Upper lobe of right lung (tissue), 1 donor: ENCODE measurements at regions not wholly inside any gene's neighbourhood (a gene's known extent, or its start where the extent isn't known, plus 50 kb on each side); places are given as distances from the start of the nearest gene placed in this dataset.
A peak's percentile ranks its signal among the peaks of the same experiment; 100 is the strongest.
"Not testable (repeated sequence)": the region's sequence is repeated elsewhere in the genome, so short reads cannot be mapped to it uniquely, and the experiment has no call there.

Experiments used
- ATAC-seq: fragments of 200-7000 bp; cut with Tn5 transposase; one replicate; pipeline ENCODE4 v1.9.1; 2020; ENCODE audit warnings: mild to moderate bottlenecking, moderate library complexity
- DNase-seq: peaks from one replicate; pipeline ENCODE4 v3.0.0-alpha.2; 2020
- H3K27ac ChIP-seq: fragments of 200-600 bp; one replicate; pipeline ENCODE4 v1.8.0; 2022
- H3K27me3 ChIP-seq: fragments of 200-600 bp; one replicate; pipeline ENCODE4 v1.8.0; 2022; ENCODE audit warnings: mild to moderate bottlenecking
- H3K36me3 ChIP-seq: fragments of 200-600 bp; one replicate; pipeline ENCODE4 v1.8.0; 2022
- H3K4me1 ChIP-seq: fragments of 200-600 bp; one replicate; pipeline ENCODE4 v1.8.0; 2022
- H3K4me3 ChIP-seq: fragments of 200-600 bp; one replicate; pipeline ENCODE4 v1.8.0; 2022; ENCODE audit warnings: mild to moderate bottlenecking
- H3K9me3 ChIP-seq: fragments of 200-600 bp; one replicate; pipeline ENCODE4 v1.8.0; 2022
- intact Hi-C: fragments of 100-400 bp; cut with DNase I; formaldehyde crosslinking; loops from one replicate; pipeline ENCODE4 v1.11.0; 2022
- TF ChIP-seq, protein P1 (sequence below): fragments of 200-600 bp; IDR thresholded peaks from one replicate; pipeline ENCODE4 v1.8.0; 2022; ENCODE audit warnings: antibody characterized with exemption
- donor health status: DM: no; HTN: yes; CAD: no; lungs with severe emphysema.

DNA sequence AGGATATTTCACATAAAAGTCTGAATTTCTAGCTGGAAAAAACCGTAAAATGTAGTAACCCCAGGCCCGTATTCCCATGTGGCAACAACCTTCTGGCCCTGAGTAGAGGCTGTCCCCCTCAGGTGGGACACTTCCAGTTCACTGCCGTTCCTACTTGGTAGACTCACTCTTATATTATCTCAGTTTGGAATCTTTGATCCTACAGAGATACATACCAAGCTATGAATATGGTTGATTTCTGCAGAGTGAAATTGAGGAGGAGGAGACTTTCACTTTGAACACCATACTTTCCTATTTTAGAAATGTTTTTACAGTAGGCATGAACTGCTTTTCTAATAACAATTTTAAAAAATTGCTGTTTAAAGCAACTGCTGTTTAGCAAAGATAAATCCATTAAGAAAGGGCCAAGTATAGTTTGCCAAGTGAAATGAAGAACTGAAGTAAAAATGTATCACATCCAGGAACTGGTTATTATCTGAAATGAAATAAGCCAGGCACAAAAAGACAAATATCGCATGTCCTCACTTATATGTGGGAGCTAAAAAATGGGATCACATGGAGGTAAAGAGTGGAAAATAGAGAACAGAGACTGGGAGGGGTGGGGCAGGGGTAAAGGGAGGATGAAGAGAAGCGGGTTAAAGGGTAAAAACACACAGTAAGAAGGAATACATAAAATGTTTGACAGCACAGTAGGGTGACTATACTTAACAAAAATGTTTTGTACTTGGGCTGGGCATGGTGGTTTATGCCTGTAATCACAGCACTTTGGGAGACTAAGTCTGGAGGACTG is 92.8 kb upstream of the METAP2 start:
- no peak overlapping the region for H3K4me3 ChIP-seq
- no peak for ATAC-seq
- TF ChIP-seq, protein P1, sequence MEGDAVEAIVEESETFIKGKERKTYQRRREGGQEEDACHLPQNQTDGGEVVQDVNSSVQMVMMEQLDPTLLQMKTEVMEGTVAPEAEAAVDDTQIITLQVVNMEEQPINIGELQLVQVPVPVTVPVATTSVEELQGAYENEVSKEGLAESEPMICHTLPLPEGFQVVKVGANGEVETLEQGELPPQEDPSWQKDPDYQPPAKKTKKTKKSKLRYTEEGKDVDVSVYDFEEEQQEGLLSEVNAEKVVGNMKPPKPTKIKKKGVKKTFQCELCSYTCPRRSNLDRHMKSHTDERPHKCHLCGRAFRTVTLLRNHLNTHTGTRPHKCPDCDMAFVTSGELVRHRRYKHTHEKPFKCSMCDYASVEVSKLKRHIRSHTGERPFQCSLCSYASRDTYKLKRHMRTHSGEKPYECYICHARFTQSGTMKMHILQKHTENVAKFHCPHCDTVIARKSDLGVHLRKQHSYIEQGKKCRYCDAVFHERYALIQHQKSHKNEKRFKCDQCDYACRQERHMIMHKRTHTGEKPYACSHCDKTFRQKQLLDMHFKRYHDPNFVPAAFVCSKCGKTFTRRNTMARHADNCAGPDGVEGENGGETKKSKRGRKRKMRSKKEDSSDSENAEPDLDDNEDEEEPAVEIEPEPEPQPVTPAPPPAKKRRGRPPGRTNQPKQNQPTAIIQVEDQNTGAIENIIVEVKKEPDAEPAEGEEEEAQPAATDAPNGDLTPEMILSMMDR, result no peak
- no peaks in the 10 kb centered on the region for H3K9me3 ChIP-seq
- H3K27ac ChIP-seq, result no peak overlapping the region
- H3K27me3 ChIP-seq, result no peaks in the 10 kb centered on the region
- intact Hi-C loops, result no loop called here
- H3K4me1 ChIP-seq, result no peaks in the 10 kb centered on the region
- no peaks in the 10 kb centered on the region for H3K36me3 ChIP-seq
- DNase-seq, result no peak

DNA sequence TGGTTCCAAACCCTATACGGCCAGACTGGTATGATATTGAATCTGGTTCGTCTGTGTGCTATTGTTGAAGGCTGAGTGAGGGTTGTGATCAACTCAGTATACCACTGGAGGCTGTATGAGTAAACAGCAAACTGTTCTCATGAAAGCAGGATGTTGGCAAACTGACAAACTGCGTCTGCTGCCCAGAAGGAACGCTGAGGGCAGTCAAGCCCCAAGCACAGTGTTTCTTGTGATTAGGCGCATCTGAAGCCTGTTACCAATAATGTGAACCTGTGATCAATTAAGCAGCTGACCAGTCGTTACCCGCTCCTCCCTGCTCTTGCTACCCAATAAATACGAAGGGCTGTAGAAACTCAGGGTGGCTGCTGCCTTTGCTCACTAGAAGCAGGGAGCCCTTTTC is 90.0 kb upstream of the METAP2 start:
- DNase-seq, intact Hi-C loops, H3K27me3 ChIP-seq, H3K36me3 ChIP-seq, H3K4me1 ChIP-seq, H3K9me3 ChIP-seq, ATAC-seq: not testable (repeated sequence)
- TF ChIP-seq, protein P1, result peak; percentile 11
- peak overlapping the region; percentile 65 for H3K27ac ChIP-seq
- peak overlapping the region; percentile 21 for H3K4me3 ChIP-seq

DNA sequence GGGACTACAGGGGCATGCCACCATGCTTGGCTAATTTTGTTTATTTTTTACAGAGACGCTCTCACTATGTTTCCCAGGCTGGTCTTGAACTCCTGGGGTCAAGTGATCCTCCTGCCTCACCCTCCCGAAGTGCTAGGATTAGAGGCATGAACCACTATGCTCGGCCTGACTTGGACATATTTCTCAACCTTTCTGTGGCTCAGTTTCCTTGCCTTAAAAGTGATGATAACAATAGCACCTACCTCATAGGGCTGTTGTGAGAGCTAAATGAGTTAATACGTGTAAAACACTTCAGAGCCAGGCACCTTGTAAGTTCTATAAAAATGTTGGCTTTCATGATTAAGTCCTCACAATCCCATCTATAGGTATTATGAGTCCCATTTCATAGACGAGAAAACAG is 89.2 kb upstream of the METAP2 start:
- intact Hi-C loops, result no loop called here
- H3K36me3 ChIP-seq, result no peaks in the 10 kb centered on the region
- H3K27me3 ChIP-seq, result no peaks in the 10 kb centered on the region
- no peaks in the 10 kb centered on the region for H3K4me1 ChIP-seq
- ATAC-seq (no peak), DNase-seq (no peak)
- H3K9me3 ChIP-seq, result no peaks in the 10 kb centered on the region
- TF ChIP-seq, protein P1, result no peak
- H3K27ac ChIP-seq, result no peak overlapping the region
- no peak overlapping the region for H3K4me3 ChIP-seq

DNA sequence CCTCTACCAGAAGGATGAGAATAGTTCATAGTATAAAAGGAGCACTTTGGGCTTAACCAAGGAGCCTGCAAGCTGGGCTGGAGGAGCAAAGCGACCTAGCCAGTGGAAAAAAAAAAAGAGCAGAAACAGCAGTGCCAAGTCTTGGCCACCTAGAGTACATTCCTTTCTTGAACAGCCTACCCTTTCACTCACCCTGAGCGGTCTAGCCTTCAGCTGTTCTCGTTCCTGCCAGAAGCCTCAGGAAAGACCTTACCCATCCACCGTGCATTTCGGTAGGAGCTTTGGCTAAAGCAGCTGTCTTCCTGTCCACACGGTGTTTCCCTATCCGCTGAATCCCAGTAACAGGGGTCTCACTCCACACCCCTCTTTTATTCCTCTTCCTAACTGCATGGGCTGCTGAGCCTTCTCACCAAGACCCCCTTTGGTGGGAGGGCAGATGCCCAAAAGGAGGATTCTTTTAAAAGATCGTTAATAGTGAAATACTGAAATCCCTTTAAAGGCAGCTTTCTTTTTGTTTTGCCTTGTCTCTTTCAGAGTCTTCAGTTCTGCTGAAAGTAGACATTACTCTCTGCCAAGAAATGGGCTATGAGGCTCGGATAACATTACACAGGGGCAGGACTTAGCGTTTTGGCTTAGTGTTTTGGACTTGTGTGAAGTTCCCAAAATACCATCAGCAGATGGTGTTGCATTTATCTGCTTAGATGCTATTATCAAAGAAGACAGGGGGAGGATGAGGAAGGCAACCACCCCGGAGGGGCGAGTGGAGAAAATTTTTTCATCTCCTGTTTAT is 88.5 kb upstream of the METAP2 start:
- DNase-seq (no peak), ATAC-seq (peak; percentile 81)
- Histone ChIP-seq H3K9me3 (no peaks in the 10 kb centered on the region), H3K4me3 (peak overlapping the region; percentile 18), H3K27ac (peak overlapping the region; percentile 43), H3K36me3 (no peaks in the 10 kb centered on the region), H3K4me1 (no peaks in the 10 kb centered on the region), H3K27me3 (no peaks in the 10 kb centered on the region)
- TF ChIP-seq, protein P1, result no peak
- intact Hi-C loops, result no loop called here

DNA sequence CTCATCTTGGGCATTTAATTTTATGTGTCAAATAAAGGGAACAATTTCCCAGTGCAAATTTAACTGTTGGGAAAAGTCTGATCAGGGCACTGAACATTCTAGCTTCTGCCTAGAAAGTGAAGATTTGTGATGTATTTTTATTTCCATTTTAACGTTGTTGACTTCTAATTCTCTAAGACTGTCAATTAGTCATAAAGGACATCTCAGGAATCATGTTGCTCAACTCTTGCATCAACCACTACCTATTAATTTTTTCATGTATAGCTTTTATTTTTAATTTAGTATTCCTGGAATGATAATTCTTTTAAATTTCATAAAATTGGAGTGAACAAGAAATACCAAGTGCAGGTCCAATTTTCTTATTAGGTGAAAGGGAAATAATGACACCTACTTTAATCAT is 87.9 kb upstream of the METAP2 start:
- intact Hi-C loops, result no loop called here
- Histone ChIP-seq H3K27me3 (no peaks in the 10 kb centered on the region), H3K4me1 (no peaks in the 10 kb centered on the region), H3K4me3 (peak overlapping the region; percentile 18), H3K36me3 (no peaks in the 10 kb centered on the region), H3K9me3 (no peaks in the 10 kb centered on the region), H3K27ac (peak overlapping the region; percentile 43)
- ATAC-seq (no peak), DNase-seq (no peak)
- TF ChIP-seq, protein P1, result no peak

DNA sequence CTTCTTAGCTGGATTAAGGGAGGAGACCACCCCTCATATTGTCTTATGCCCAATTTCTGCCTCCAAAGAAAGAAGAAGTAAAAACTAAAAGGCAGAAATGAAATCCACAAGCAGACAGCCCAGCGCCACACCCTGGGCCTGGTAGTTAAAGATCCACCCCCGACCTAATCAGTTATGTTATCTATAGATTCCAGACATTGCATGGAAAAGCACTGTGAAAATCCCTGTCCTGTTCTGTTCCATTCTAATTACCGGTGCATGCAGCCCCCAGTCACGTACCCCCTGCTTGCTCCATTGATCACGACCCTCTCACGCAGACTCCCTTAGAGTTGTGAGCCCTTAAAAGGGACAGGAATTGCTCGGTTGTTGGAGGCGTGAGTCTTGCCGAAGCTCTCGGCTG is 85.7 kb upstream of the METAP2 start:
- H3K27me3 ChIP-seq, DNase-seq, H3K4me1 ChIP-seq, ATAC-seq, H3K36me3 ChIP-seq, intact Hi-C loops, H3K27ac ChIP-seq, H3K9me3 ChIP-seq, H3K4me3 ChIP-seq: not testable (repeated sequence)
